ENCODE measurements at regions not wholly inside any gene's neighbourhood (a gene's known extent, or its start where the extent isn't known, plus 50 kb on each side); places are given as distances from the start of the nearest gene placed in this dataset.
"Not testable (repeated sequence)": the region's sequence is repeated elsewhere in the genome, so short reads cannot be mapped to it uniquely, and the experiment has no call there.

DNA sequence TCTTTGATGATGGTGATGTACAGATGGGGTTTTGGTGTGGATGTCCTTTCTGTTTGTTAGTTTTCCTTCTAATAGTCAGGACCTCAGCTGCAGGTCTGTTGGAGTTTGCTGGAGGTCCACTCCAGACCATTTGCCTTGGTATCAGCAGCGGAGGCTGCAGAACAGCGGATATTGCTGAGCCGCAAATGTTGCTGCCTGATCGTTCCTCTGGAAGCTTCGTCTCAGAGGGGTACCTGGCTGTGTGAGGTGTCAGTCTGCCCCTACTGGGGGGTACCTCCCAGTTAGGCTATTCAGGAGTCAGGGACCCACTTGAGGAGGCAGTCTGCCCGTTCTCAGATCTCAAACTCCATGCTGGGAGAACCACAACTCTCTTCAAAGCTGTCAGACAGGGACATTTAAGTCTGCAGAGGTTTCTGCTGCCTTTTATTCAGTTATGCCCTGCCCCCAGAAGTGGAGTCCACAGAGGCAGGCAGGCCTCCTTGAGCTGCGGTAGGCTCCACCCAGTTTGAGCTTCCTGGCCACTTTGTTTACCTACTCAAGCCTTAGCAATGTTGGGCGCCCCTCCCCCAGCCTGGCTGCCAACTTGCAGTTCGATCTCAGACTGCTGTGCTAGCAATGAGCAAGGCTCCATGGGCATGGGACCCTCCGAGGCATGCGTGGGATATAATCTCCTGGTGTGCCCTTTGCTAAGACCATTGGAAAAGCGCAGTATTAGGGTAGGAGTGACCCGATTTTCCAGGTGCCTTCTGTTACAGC, 264.5 kb downstream of the MATN1 start:
- DNase-seq (ENCODE audit: low read depth): not testable (repeated sequence)

DNA sequence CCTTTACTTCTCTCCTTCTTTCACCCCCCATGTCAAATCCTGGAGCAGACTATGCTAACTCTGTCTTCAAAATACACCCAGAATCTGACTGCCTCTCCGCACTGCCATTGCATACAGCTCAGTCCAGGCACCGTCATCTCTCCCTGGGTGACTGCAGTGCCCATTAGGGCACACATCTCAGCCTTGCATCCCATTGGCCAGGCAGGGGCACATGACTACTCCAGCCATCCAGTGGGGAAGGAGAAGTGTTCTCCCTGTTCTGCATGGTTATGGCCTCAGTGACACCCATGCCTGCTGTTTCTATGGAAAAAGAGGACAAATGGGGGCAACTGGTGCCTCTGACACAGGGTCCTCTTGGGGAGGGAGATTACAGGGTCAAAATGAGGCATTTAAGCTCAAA, 270.5 kb downstream of the MATN1 start:
- DNase-seq (ENCODE audit: low read depth): no peak

- no peak for DNase-seq (ENCODE audit: low read depth)
These were observed 271.2 kb downstream of the MATN1 start for GRCh38 chr1:30452170-30452569.

- no peak for DNase-seq (ENCODE audit: low read depth)
These were observed 271.8 kb downstream of the MATN1 start for GRCh38 chr1:30451532-30452125.

GRCh38 chr1:30450818-30451233, 272.6 kb downstream of the MATN1 start:
- DNase-seq (ENCODE audit: low read depth): no peak

- DNase-seq (ENCODE audit: low read depth): no peak
These were observed 273.1 kb downstream of the MATN1 start for GRCh38 chr1:30450148-30450817.

DNA sequence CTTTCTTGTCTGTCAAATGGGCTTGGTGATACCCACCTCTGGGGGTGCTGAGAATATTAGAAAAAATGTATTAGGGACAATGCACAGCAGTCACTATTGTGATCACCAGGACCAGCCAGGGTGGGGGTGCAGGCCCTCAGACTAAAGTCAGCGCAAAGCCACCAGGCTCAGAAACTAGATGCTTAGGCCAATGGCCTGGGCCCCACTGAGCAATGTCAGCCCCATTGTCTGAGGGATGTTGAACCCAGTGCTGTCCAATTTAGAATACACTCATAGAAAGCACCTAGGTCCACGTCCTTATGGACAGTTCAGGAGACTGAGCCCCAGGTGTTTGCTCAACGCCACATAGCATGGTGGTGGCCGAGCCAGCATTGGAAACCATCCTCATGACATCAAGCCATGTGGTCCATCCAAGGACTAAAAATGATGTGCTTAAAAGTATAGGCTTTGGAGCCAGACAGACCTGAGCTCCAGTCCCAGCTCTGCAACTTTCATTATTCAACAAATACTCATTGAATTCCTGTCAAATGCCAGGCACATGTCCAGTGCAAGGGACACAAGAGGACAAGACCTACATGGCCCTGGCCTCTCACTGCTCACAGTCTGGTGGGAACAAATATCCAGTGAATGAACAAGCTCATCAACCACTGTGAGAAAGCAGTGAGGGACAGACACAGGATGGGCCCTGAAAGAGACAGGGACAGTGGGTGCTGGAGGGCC, 273.8 kb downstream of the MATN1 start:
- no peak for DNase-seq (ENCODE audit: low read depth)

DNA sequence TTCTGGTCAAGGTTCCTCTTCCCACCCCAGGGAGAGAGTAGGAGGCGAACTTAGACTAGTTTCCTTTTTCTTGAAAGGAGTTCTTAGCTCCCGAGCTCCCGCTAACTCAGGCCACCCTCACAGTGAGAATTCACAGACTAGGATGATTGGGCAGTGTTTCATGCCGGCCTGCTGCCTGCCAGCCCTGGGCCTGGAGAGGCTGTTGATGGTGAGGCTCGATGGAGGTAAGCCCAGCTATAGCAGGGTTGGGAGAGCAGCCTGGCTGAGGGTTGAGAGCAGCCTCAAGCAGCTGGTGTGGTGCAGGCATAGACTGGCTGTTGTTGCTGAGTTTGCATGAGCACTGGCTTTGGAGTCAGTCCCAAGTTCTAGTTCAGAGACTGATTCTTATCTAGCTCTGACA, 274.4 kb downstream of the MATN1 start:
- no peak for DNase-seq (ENCODE audit: low read depth)

DNA sequence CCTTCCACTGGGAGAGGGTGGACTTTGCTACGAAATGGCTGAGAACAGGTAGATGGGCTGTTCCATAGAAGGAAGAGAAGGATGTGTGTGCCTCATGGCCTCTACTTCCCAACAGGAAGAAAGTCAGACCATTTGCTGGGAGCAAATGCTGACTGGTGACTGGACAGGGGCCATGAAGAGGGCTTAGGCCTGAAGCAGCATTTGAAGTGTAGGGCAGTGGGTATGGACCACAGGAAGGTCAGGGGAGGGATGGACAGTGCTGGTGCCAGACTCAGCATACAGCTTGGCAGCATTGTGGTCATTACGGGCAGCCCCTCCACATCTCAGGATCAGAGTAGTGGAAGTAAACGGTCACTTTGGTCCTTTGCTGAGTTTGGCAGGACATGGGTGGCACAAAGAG, 275.7 kb downstream of the MATN1 start:
- DNase-seq (ENCODE audit: low read depth): no peak

GRCh38 chr1:30447080-30447479, 276.3 kb downstream of the MATN1 start:
- no peak for DNase-seq (ENCODE audit: low read depth)

DNA sequence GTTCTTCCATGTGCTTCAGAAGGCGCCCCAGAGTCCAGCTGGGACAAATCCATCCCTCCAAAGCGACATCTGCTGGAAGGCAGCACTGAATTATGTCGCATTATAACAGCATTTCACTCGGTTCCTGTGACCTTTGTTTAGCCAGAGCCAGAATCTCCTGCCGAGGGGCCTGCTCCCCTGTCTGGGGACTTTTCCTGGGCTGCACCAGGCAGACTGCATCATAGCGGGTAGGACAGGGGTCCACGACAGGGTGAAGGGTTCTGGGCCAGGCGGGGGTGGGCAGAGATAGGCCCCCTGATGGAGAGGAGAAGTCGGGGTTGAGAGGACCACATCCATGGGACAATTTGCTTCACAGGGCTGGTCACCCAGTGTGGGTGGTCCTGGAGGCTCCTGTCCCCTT, 276.9 kb downstream of the MATN1 start:
- no peak for DNase-seq (ENCODE audit: low read depth)

DNA sequence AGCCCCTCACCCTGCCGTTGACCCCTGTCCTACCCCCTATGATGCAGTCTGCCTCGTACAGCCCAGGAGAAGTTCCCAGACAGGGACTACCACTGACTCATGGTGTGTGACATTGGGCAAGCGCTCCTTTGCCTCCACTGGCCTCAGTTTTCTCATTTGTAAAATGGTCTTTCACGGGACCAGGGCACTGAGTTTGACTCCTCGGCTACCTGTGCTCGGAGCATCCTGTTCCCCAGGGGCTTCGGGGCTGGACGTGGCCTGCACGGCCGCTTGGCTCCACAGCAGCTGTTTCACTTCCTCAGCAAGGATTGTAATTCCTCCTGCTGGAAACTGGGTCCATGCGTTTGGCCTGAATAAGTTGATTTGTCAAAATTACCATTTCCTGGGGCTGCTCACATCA, 277.3 kb downstream of the MATN1 start:
- no peak for DNase-seq (ENCODE audit: low read depth)

GRCh38 chr1:30445449-30445848, 277.9 kb downstream of the MATN1 start:
- DNase-seq (ENCODE audit: low read depth): no peak

DNA sequence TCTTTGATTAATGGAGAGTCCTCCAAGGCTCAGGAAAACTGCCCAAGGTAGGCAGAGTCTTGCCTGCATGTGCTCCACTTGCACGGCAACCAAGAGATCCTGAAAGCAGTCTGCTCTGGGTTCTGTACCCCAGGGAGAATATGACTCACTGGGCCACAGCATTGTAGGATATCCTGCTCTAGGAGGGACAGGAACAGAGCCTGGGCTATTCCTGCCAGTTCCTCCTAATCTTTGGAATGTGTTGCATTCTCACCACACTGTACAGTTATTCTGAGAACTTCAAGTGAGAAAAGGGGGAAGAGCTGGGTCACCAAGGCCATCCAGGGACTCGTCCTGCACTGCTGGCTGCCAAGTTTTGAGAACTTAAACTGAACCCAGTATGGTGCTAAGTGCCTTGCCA, 278.5 kb downstream of the MATN1 start:
- DNase-seq (ENCODE audit: low read depth): no peak

DNA sequence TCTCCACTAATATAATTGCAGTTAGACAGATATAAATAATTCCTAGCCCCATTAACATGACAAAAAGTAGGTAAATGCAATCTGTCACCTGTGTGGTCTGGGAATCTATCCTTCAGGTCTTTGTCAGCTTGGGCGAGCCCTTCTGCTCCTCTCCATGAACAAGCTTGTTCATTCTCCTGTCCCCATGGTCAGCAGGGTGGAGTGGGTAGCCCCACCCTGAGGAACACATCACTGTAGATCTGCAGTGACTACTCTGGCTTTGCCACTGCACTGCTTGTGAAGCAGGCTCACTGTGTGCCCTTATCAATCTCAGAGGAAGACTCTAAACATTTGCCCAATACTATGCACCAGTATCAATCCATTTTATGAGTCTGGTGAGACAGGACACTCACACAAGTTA, 279.0 kb downstream of the MATN1 start:
- no peak for DNase-seq (ENCODE audit: low read depth)

GRCh38 chr1:30438274-30438673, 285.1 kb downstream of the MATN1 start:
- not testable (repeated sequence) for DNase-seq (ENCODE audit: low read depth)

DNA sequence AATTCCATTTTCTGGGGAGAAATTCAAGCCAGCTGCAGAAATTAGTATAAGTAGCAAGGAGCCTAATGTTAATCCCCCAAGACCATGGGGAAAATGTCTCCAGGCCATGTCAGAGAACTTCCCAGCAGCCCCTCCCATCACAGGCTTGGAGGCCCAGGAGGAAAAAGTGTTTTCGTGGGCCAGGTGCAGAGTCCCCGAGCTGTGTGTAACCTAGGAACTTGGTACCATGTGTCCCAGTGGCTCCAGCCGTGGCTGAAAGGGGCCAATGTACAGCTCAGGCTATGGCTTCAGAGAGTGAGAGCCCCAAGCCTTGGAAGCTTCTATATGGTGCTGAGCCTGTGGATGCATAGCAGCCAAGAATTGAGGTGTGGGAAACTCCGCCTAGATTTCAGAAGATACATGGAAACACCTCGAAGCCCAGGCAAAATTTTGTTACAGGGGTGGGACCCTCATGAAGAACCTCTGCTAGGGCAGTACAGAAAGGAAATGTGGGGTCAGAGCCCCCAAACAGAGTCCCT, 286.3 kb downstream of the MATN1 start:
- no peak for DNase-seq (ENCODE audit: low read depth)

DNA sequence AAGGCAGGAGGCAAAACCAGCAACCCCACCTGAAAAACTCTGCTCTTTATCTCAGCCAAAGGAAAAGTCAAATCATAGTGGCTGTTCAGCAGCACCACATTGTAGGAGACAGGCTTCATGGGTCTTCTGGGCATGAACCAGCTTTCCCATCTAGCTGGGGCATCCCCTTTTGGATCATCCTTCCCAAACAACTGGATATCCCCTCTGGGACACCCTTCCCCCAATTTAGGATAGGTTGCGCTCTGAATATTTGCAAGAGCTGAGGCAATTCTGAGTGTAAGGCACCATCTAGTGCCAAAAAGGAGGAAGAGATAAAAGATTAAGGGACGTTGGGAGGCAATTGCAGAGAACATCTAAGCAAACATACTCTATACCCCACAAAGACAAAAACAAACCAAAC, 295.8 kb downstream of the MATN1 start:
- no peak for DNase-seq (ENCODE audit: low read depth)

DNA sequence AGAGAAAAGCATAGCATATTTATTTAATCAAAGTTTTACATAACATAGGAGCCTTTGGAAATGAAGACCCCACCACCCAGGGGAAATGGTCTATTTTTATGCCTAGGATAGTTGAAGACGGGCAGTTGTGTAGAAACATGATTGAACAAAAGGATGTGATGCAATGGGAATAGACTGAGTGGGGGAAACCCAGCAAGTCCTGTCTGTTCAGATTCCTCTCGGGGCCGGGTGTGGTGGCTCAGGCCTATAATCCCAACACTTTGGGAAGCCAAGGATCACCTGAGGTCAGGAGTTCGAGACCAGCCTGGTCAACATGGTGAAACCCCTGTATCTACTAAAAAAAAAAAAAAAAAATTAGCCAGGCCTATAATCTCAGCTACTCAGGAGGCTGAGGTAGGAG, 298.3 kb downstream of the MATN1 start:
- DNase-seq (ENCODE audit: low read depth): no peak

DNA sequence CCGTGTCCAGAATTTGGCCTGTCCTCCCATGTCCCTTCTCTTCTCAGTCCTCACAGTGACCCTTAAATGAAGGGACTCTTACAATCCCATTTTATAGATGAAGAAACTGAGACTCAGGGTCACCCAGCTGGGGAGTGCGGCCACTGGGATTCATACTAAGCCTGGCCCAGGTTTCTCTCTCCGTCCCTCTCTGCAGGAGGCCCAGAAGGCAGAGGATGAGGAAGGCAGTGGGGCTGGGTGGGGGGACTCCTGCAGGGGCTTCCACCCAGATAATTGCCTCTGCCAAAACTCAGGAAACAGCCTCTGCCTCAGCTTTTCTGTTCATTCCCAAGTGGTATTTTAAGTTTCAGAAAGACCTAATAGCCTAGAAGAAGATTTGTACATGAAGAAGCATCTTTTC, 299.8 kb downstream of the MATN1 start:
- DNase-seq (ENCODE audit: low read depth): no peak

DNA sequence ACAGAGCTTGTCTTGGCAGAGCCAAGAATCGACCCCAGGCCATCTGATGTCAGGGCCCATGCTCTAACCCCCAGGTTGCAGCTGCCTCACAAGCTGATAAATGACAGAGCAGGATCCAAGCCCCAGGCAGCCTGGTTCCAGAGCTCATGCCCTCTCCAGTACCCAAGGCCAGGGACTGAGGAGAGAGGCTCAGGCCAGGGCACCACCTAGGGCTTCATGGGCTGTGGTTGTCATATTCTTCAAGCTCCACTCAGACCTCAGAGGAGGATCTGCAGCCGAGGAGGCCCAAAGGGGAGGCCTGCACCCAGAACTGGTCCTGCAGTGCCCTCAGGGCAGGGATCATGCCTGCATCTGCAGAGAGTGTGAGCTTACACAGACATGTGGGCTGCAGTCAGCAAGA, 301.1 kb downstream of the MATN1 start:
- no peak for DNase-seq (ENCODE audit: low read depth)

- no peak for DNase-seq (ENCODE audit: low read depth)
These were observed 302.8 kb downstream of the MATN1 start for GRCh38 chr1:30420519-30421050.
